ENCODE measurements at regions not wholly inside any gene's neighbourhood (a gene's known extent, or its start where the extent isn't known, plus 50 kb on each side); places are given as distances from the start of the nearest gene placed in this dataset.

- TF ChIP-seq CTCF (IDR thresholded peaks at IDR 0.05; ENCODE audit: poor library complexity, severe bottlenecking) (no peak), EZH2 (IDR thresholded peaks at IDR 0.05; ENCODE audit: borderline replicate concordance, insufficient read depth, low read length, poor library complexity, severe bottlenecking) (no peak), TAF1 (IDR thresholded peaks at IDR 0.05; ENCODE audit: low read depth) (no peak), RAD21 (conservative IDR thresholded peaks at IDR 0.05) (no peak), POLR2AphosphoS5 (IDR thresholded peaks at IDR 0.05) (no peak), MXI1 (conservative IDR thresholded peaks at IDR 0.05; ENCODE audit: poor library complexity, severe bottlenecking) (no peak), EP300 (conservative IDR thresholded peaks at IDR 0.05; ENCODE audit: poor library complexity, severe bottlenecking) (no peak)
Observed at GRCh38 chr6:121647905-121648304, 212.5 kb downstream of the GJA1 start.
